GM19238 (cell line): ENCODE measurements at regions not wholly inside any gene's neighbourhood (a gene's known extent, or its start where the extent isn't known, plus 50 kb on each side); places are given as distances from the start of the nearest gene placed in this dataset.
"Not testable (repeated sequence)": the region's sequence is repeated elsewhere in the genome, so short reads cannot be mapped to it uniquely, and the experiment has no call there.

ENCODE experiments used
- DNase-seq: peaks from one replicate; pipeline ENCODE4 v3.0.0; 2011; ENCODE audit warnings: low spot score; ENCODE audit not compliant: insufficient read length

DNA sequence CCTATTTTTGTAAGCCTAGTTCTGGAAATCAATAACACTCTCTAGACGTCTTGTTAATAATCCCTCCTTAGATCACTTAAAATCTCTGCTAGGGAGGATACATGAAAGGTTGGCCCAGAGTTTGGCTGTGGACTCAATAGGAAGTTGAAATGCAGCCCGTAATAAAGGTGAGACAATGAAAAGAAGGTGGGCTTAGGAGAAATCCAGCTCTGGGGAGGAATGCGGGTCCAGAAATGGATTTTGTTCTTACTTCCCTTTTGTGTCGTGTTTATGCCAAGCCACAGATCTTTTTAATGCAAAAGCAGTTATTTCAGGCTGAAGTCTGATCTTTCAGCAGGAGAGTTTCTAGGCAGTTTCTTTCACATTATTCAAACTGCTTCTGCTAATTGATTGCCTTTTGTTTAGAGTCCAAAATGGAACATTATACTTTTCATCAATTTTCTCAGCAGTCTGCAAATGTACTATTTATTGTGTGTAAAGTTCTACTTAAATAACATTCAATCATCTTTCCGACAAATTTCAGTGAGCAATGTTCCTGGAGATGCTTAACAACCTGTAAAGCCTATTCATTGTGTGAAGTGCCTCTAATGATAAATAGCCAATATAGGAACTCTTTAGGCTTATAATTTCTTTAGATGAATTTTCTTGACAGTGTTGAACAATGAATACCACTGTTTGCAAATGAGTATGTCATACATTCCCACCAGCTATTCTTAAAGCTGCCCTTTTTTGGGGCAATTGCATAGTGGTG is 252.9 kb upstream of the KRR1 start:
- DNase-seq, result no peak

GRCh38 chr12:75760573-75761294 is 249.3 kb upstream of the KRR1 start:
- no peak for DNase-seq

- no peak for DNase-seq
These were observed 248.6 kb upstream of the KRR1 start for GRCh38 chr12:75759842-75760572.

DNA sequence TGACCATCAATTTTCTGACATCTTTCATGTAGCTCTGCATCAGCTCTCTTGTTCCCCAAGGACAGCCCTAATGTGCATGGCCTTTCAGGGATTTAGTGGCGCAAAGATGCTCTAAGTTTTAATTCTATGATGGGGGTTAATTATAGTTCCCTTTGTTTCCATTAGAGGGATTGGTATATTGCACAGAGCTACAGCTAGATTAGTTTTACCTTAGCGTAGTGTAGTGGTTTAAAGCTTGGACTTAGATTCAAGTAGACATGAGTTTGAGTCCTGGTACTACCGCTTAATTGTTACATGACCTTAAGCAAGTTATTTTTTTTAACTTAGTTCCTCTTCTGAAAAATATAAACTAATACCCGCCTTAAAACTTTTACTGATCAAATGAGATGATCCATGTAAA is 247.8 kb upstream of the KRR1 start:
- DNase-seq, result no peak

DNA sequence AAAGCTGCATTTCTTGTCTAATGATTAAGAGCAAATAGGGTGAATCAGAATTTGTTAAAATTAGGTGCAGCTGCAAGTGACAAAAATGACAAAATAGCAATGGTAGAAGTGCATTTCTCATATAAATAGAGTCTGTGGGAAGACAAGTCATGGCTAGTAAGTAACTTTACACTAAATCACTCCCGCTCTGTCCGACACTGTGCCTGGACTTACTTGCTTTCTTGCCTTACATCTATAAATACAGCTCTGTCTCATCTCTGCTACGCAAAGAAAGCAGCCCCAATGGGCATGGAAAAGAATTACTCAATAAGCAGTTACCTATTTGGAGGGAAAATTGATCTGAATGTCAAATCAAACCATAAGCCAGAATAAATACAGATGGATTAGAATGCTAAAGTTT is 245.4 kb upstream of the KRR1 start:
- DNase-seq, result no peak

GRCh38 chr12:75756111-75756510 is 244.7 kb upstream of the KRR1 start:
- DNase-seq, result no peak

DNA sequence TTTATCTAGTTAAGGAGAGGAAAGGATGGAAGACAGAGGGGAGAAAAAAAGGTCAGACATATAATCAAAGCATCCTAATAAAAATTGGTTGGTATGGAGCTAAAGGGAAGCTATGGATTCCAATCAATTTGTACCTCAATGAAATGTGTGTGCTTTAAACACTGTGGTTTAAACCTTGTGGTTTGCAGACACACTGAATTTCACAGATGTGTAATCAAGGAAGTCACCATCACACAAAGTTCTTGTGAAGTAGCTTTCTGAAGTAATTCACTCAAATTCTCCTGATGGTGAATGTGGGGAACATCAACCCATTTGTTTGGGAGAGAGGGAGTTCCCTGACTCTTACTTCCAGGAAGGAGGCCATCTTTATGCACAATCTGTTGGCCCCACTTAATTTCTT is 243.3 kb upstream of the KRR1 start:
- DNase-seq, result no peak

- no peak for DNase-seq
These were observed 242.7 kb upstream of the KRR1 start for GRCh38 chr12:75754141-75754540.

DNA sequence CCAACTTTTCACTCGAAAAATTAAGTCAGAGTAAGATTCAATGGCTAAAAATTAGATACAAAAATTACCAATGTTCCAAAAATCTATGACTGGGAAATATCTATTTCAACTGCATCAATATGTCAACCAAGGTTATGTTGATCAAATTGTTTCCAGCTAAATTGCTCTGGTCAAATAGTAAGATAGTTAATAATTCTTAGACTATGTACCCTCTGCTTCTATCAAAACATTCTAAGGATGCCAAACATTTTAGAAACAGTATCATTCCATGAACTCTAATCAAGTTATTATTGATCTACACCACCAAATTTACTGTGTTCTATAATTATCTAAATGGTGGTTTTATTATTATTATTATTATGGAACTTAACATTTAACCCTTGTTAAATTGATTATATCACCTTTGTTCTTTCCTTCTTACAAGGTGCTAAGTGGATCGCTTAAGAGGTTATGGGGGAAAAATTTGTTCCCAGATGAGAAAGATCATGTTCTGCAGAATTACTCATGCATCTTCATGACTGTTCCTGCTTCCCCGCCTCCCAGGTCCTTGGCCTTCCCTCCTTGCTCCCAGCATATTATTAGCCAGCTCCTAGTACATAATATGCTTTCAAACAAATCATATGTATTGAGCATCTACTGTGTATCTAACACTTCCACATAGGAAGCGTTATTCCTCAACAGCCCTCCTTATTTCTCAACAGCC is 240.5 kb upstream of the KRR1 start:
- no peak for DNase-seq

DNA sequence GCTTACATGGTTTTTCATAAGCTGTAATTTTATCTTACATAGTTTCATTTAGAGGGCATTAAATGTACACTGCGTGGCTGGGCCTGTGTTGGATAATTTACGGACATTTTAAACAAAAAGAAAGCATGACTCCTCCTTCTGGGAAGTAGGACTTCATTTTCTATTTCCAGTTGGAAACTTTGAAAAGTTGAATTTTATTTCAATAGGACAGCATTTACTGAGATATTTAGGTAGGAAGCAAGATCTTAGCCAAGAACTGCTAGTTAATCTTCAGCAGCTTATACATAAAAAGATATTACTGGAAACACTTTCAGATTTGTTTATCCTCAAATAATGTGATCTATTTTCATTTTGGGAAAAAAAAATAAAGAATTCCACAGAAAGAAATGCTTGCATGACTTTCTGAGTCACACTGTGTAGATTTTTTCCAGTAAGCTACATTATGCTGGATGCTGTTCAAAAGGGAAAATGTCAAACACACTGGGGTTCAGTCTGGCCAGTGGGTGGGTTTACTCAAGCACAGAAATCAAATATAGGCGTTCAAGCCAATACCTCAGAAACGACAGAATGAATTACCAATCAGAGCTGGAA is 239.4 kb upstream of the KRR1 start:
- DNase-seq, result no peak

GRCh38 chr12:75748990-75749389 is 237.6 kb upstream of the KRR1 start:
- DNase-seq, result not testable (repeated sequence)

GRCh38 chr12:75748136-75748535 is 236.7 kb upstream of the KRR1 start:
- DNase-seq, result no peak

DNA sequence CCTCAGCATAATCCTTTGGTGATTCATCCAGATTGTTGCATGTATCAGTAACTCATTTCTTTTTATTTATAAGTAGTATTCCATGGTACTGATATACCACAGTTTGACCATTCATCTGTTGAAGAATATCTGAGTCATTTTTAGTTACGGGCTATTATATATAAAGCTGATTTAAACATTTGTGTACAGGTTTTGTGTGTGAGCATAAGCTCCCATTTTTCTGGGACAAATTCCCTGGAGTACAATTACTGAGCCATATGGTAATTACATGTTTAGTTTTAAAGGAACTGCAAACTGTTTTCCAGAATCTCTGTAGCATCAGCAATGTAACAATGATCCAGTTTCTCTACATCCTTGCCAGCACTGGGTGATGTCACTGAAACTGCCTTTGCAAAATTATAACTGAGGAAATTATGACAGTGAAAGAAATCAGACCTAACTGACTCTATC is 236.2 kb upstream of the KRR1 start:
- DNase-seq, result no peak

- no peak for DNase-seq
These were observed 235.2 kb upstream of the KRR1 start for GRCh38 chr12:75746621-75747020.

- DNase-seq, result no peak
These were observed 233.3 kb upstream of the KRR1 start for GRCh38 chr12:75744607-75745256.

DNA sequence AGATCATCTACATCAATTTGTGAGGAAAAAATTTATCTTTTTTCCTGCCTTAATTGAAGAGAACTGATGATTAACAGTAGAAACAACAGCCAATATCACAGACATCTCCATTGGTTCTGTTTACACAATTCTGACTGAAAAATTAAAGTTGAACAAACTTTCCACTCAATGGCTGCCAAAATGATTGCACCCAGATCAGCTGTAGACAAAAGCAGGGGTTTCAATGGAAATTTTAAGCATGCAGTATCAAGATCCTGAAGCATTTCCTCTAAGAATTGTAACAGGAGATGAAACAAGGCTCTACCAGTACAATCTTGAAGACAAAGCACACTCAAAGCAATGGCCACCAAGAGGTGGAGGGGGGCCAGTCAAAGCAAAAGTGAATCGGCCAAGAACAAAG is 231.6 kb upstream of the KRR1 start:
- DNase-seq, result no peak

GRCh38 chr12:75742048-75742447 is 230.6 kb upstream of the KRR1 start:
- DNase-seq, result no peak

GRCh38 chr12:75739912-75740311 is 228.5 kb upstream of the KRR1 start:
- no peak for DNase-seq

GRCh38 chr12:75739098-75739497 is 227.7 kb upstream of the KRR1 start:
- DNase-seq, result not testable (repeated sequence)

DNA sequence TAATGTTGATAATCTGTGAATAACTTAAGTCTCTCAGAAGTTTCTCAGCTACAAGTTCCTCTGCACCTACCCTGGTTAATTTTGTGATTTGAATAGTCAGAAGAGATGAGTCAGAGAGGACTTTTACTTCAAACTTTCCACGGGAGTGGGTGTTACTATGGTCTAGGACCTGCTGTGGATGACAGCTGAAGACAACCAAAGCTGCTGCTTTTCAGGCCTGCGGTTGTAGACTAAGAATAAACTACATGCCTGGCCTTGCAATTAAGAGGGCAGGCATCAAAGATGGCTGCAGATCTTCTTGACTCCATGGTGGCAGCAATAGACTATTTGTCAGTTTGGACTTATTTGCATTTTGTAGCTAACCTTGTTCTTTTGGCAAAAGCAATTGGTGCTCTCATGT is 227.1 kb upstream of the KRR1 start:
- DNase-seq, result no peak

GRCh38 chr12:75735853-75736252 is 224.4 kb upstream of the KRR1 start:
- DNase-seq, result no peak
